SJSA1 (cell line): ENCODE measurements at regions not wholly inside any gene's neighbourhood (a gene's known extent, or its start where the extent isn't known, plus 50 kb on each side); places are given as distances from the start of the nearest gene placed in this dataset.

ENCODE experiments used
- DNase-seq, 2 experiments: peaks; one replicate each; pipeline ENCODE4 v3.0.0-alpha.2; 2015 to 2020; ENCODE audit warnings: low spot score in 2 of 2, low read depth in 1 of 2
- H3K27ac ChIP-seq: fragments of 250-450 bp; sonication (Bioruptor Pico); 2 replicates; pipeline ENCODE4 v1.5.1; 2020; ENCODE audit warnings: mild to moderate bottlenecking, moderate library complexity
- H3K27me3 ChIP-seq: fragments of 250-450 bp; sonication (Bioruptor Pico); replicated peaks from 2 replicates; pipeline ENCODE4 v1.5.1; 2020; ENCODE audit warnings: mild to moderate bottlenecking, moderate library complexity
- H3K36me3 ChIP-seq: fragments of 250-450 bp; sonication (Bioruptor Pico); 2 replicates; pipeline ENCODE4 v1.5.1; 2020; ENCODE audit warnings: mild to moderate bottlenecking
- H3K4me1 ChIP-seq: fragments of 250-450 bp; sonication (Bioruptor Pico); replicated peaks from 2 replicates; pipeline ENCODE4 v1.6.1; 2021; ENCODE audit warnings: mild to moderate bottlenecking
- H3K4me3 ChIP-seq: fragments of 250-450 bp; sonication (Bioruptor Pico); 2 replicates; pipeline ENCODE4 v1.5.1; 2020; ENCODE audit warnings: mild to moderate bottlenecking
- H3K9me3 ChIP-seq: fragments of 250-450 bp; sonication (Bioruptor Pico); replicated peaks from 2 replicates; pipeline ENCODE4 v1.5.1; 2020; ENCODE audit warnings: mild to moderate bottlenecking

DNA sequence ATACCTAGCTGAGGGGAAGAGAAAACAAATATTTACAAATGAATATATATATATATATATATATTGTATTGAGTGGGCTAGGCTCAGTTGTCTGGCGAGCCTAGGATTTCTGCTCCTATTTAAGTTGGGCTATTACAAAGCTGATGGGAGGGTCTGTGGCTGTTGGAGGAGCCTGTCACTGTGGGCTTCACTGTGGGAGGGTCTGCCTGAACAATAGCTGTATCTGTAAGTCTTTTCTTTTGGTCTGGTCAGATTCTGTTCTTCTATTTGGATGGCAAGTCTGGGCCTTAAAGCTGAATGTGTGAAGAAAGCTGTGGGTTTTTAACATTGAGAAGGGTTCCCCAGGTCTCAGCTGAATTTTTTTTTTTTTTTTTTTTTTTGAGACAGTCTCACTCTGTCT is 220.6 kb upstream of the LYZL1 start:
- no peaks in the 10 kb centered on the region for H3K36me3 ChIP-seq
- peaks cover 15% of the 10 kb centered on the region for H3K4me1 ChIP-seq
- no peak for DNase-seq
- H3K4me3 ChIP-seq = no peak overlapping the region
- no peak overlapping the region for H3K27ac ChIP-seq
- H3K27me3 ChIP-seq = no peaks in the 10 kb centered on the region
- H3K9me3 ChIP-seq = no peaks in the 10 kb centered on the region

DNA sequence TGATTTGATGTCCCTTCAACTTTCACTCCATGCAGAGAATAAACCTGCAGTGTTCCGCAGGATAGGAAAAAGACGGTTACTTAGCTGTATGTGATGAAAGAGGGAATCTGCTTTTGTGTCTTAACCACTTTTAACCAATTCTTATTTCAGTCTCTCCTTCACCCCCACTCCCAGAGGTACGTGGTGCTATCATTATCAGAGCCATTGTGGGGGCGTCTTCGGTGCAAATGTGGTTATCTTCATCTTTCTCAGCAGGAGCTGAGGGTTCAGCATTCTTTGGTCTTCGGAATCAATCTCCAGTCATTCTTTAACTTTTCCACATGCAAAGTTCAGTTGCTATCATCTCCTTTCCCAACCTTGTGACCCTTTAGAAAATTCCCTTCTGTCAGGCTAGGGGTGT is 219.9 kb upstream of the LYZL1 start:
- Histone ChIP-seq H3K27me3 (no peaks in the 10 kb centered on the region), H3K9me3 (no peaks in the 10 kb centered on the region), H3K27ac (no peak overlapping the region), H3K4me1 (peaks cover 8% of the 10 kb centered on the region), H3K36me3 (no peaks in the 10 kb centered on the region), H3K4me3 (no peak overlapping the region)
- DNase-seq = no peak

GRCh38 chr10:29069941-29070340 is 218.9 kb upstream of the LYZL1 start:
- H3K9me3 ChIP-seq = no peaks in the 10 kb centered on the region
- H3K36me3 ChIP-seq = no peaks in the 10 kb centered on the region
- H3K27ac ChIP-seq = no peak overlapping the region
- no peak for DNase-seq
- H3K4me3 ChIP-seq = no peak overlapping the region
- H3K27me3 ChIP-seq = no peaks in the 10 kb centered on the region
- H3K4me1 ChIP-seq = no peaks in the 10 kb centered on the region

GRCh38 chr10:29078919-29079318 is 210.0 kb upstream of the LYZL1 start:
- no peaks in the 10 kb centered on the region for H3K9me3 ChIP-seq
- H3K36me3 ChIP-seq = no peaks in the 10 kb centered on the region
- no peaks in the 10 kb centered on the region for H3K27me3 ChIP-seq
- H3K4me1 ChIP-seq = no peaks in the 10 kb centered on the region; the same call in 1 of the 2 replicates
- H3K4me3 ChIP-seq = no peak overlapping the region
- no peak overlapping the region for H3K27ac ChIP-seq
- DNase-seq = no peak

GRCh38 chr10:29081231-29081630 is 207.6 kb upstream of the LYZL1 start:
- H3K4me1 ChIP-seq = no peaks in the 10 kb centered on the region; the same call in 1 of the 2 replicates
- no peak overlapping the region for H3K27ac ChIP-seq
- no peaks in the 10 kb centered on the region for H3K9me3 ChIP-seq
- H3K4me3 ChIP-seq = no peak overlapping the region
- no peaks in the 10 kb centered on the region for H3K36me3 ChIP-seq
- no peaks in the 10 kb centered on the region for H3K27me3 ChIP-seq
- DNase-seq = no peak

GRCh38 chr10:29081951-29082685 is 206.8 kb upstream of the LYZL1 start:
- Histone ChIP-seq H3K4me1 (no peaks in the 10 kb centered on the region; the same call in 1 of the 2 replicates), H3K27me3 (no peaks in the 10 kb centered on the region), H3K4me3 (no peak overlapping the region), H3K36me3 (no peaks in the 10 kb centered on the region), H3K27ac (no peak overlapping the region), H3K9me3 (no peaks in the 10 kb centered on the region)
- DNase-seq = no peak

GRCh38 chr10:29083096-29083495 is 205.8 kb upstream of the LYZL1 start:
- Histone ChIP-seq H3K36me3 (no peaks in the 10 kb centered on the region), H3K27ac (no peak overlapping the region), H3K4me1 (no peaks in the 10 kb centered on the region; the same call in 1 of the 2 replicates), H3K4me3 (no peak overlapping the region), H3K9me3 (no peaks in the 10 kb centered on the region), H3K27me3 (no peaks in the 10 kb centered on the region)
- DNase-seq = peak in 1 of 2 experiments; percentile 26

DNA sequence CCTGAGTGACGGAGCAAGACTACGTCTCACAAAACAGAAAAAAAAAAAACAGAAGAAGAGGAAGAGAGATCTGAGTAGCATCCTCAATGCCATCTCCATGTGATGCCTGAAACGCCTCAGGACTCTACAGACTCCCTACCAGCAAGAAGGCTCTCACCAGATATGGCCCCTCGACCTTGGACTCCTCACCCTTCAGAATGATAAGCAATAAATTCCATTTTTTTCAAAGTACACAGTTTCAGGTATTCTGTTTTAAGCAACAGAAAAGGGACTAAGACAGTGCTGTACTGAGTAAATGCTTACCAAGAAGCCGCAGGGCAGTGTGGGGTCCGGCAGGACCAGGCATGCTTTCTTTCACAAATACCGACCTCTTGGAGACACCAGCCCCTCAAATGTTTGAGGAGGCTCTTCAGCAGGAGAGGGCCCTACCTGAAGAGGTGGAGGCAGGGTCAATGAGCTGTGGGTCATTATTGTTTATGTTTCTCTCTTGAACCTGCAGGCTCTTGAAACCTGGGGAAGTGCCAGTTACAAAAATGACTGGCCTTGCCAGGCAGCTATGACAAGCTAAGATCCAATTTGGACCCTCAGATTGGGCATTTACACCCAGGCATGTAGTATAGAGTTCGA is 204.1 kb upstream of the LYZL1 start:
- no peak overlapping the region for H3K4me3 ChIP-seq
- H3K4me1 ChIP-seq = no peaks in the 10 kb centered on the region; the same call in 1 of the 2 replicates
- no peaks in the 10 kb centered on the region for H3K9me3 ChIP-seq
- no peaks in the 10 kb centered on the region for H3K27me3 ChIP-seq
- no peak for DNase-seq
- H3K27ac ChIP-seq = no peak overlapping the region
- H3K36me3 ChIP-seq = no peaks in the 10 kb centered on the region

DNA sequence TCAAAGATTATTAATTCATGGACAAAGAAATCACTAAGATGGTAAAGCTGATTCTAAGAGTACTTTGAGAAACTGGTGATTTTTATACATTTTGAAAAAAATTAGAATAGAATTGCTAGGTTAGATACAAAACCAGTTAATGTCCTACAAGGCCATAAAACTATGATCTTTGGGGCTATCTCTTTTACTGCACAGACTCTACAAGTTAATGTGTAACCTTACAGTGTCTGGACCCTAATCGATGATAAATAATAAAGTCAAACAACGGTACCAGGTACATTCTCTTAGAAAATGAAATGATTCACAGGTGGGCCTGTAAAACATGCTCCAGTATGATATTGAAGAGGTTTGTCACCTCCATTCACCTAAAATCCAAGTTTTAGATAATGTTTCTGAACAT is 199.8 kb upstream of the LYZL1 start:
- no peak for DNase-seq
- Histone ChIP-seq H3K4me1 (no peaks in the 10 kb centered on the region), H3K27ac (no peak overlapping the region), H3K36me3 (no peaks in the 10 kb centered on the region), H3K9me3 (no peaks in the 10 kb centered on the region), H3K4me3 (no peak overlapping the region), H3K27me3 (no peaks in the 10 kb centered on the region)

GRCh38 chr10:29096303-29096824 is 192.5 kb upstream of the LYZL1 start:
- no peak overlapping the region for H3K4me3 ChIP-seq
- no peaks in the 10 kb centered on the region for H3K36me3 ChIP-seq
- no peak for DNase-seq
- H3K27ac ChIP-seq = no peak overlapping the region
- no peaks in the 10 kb centered on the region for H3K9me3 ChIP-seq
- H3K27me3 ChIP-seq = no peaks in the 10 kb centered on the region
- H3K4me1 ChIP-seq = no peaks in the 10 kb centered on the region; the same call in 1 of the 2 replicates

- Histone ChIP-seq H3K4me3 (no peak overlapping the region), H3K36me3 (no peaks in the 10 kb centered on the region), H3K27me3 (no peaks in the 10 kb centered on the region), H3K4me1 (peaks cover 9% of the 10 kb centered on the region), H3K27ac (no peak overlapping the region), H3K9me3 (no peaks in the 10 kb centered on the region)
- DNase-seq = no peak
Measured at GRCh38 chr10:29098423-29098822, 190.4 kb upstream of the LYZL1 start.

DNA sequence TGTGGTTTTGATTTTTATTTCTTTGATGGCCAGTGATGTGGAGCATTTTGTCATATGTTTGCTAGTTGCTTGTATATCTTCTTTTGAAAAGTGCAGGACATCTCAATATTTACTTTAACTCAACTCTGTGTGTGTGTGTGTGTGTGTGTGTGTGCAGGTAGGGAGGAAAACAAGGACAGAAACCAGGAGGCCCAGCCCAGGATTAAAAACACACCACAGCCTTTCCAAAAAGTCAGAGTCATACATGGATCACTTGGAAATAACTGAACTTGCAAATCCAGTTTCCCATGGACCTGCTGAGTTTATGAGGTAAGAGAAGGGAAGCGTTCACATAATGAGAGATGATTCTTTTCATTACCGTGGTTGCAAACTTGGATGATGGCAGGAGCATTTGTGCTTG is 189.9 kb upstream of the LYZL1 start:
- peak in 1 of 2 experiments; percentile 14 for DNase-seq

GRCh38 chr10:29099415-29099814 is 189.5 kb upstream of the LYZL1 start:
- Histone ChIP-seq H3K27me3 (no peaks in the 10 kb centered on the region), H3K4me1 (peaks cover 11% of the 10 kb centered on the region), H3K36me3 (no peaks in the 10 kb centered on the region), H3K4me3 (no peak overlapping the region), H3K27ac (no peak overlapping the region), H3K9me3 (no peaks in the 10 kb centered on the region)
- no peak for DNase-seq

More for the DNA sequence above, 189.9 kb upstream of the LYZL1 start:
- H3K9me3 ChIP-seq = no peaks in the 10 kb centered on the region
- H3K27ac ChIP-seq = no peak overlapping the region
- no peaks in the 10 kb centered on the region for H3K27me3 ChIP-seq
- peaks cover 9% of the 10 kb centered on the region for H3K4me1 ChIP-seq
- H3K4me3 ChIP-seq = no peak overlapping the region
- H3K36me3 ChIP-seq = no peaks in the 10 kb centered on the region

DNA sequence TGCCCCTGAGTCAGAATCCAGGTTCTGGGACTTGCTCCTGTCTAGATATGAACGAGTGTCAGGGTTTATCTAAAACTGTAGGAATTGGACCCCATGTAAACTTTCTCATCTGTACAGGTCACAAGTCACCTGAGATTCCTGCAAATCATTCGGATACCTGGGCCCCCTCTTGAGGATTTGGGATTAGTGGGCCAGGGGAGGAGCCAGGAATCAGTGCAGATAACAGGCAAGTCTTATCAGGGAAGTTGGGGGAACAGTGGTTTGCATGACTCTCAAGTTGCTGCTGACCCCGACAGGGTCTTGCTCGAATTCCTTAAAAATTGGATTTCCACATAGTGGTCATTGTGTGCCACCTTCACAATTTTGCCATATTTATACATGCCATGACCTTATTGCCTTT is 188.4 kb upstream of the LYZL1 start:
- Histone ChIP-seq H3K36me3 (no peaks in the 10 kb centered on the region), H3K9me3 (no peaks in the 10 kb centered on the region), H3K4me3 (no peak overlapping the region), H3K27me3 (no peaks in the 10 kb centered on the region), H3K4me1 (peaks cover 21% of the 10 kb centered on the region), H3K27ac (no peak overlapping the region)
- no peak for DNase-seq
